HG02588 (cell line): ENCODE measurements at regions not wholly inside any gene's neighbourhood (a gene's known extent, or its start where the extent isn't known, plus 50 kb on each side); places are given as distances from the start of the nearest gene placed in this dataset.
"Not testable (repeated sequence)": the region's sequence is repeated elsewhere in the genome, so short reads cannot be mapped to it uniquely, and the experiment has no call there.

Experiments
- ATAC-seq: cut with Tn5 transposase; IDR thresholded peaks from one replicate; pipeline ENCODE4 v1.9.1; 2021; ENCODE audit warnings: mild to moderate bottlenecking, moderate library complexity; ENCODE audit not compliant: unreplicated experiment

DNA sequence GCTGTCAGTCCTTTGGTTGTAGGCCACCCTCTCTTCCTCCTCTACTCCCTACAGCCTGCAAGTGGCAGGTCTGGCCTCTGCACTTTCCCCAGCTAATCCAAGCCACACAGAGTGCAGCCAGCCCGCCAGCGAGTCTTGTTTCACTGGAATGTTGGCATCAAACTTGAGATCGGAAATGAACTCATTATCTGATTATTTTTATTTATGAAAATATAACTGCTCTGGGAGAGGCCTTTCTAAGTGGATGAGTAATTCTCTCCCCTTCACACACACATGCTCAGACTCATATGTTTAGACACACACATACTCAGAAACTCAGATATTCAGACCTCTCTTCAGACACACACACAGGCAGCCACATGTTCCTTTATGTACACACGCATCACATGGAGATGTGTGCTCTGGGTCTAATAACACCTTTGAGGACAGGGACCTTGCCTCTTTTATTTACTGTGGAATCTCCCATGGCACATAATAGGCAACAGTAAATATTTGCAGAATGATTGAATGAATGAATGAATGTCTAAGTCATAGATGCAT lies 151.3 kb downstream of the ZFP36L2 start:
- ATAC-seq = no peak

- no peak for ATAC-seq
These were observed 151.8 kb downstream of the ZFP36L2 start for GRCh38 chr2:43074592-43075053.

DNA sequence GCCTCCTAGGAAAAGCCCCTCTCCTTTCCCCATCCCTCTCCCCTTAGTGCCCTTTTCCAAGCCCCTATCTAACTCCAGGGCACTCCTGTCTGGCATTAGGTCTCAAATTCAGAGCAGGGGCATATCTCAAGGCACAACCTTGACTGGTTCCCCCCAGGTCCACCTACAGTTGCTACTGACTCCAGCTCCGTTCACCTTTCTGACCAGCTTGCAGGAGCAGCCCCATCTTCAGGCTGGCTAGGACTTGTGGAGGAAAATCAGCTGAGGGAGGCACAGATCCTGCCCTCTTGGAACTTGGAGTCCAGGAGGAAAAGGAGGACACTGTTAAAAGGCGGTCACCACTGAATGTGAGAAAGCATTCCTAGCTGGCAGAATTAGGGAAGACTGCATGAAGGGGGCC lies 152.4 kb downstream of the ZFP36L2 start:
- no peak for ATAC-seq

DNA sequence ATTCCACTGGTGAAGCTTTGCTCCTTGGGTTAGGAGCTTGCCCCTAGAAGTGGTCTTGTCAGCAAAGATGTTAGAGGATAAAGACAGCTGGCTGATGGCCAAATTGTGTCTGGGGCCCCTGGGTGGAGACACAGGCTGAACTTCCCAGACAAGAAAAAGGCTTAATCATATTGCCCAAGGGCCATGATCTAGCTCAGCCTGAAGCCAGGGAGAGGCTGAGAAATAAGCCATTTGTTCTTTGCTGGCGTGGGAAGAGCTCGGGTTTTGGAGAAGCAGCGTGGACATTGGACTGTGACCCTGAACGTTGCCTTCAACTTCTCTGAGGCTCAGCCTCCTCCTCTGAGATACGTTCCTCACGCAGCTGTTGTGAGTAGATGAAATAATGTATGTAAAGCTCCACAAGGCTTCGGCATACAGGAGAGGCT lies 153.0 kb downstream of the ZFP36L2 start:
- ATAC-seq = no peak

- ATAC-seq = no peak
These were observed 154.5 kb downstream of the ZFP36L2 start for GRCh38 chr2:43071599-43072550.

GRCh38 chr2:43070676-43071502 lies 155.5 kb downstream of the ZFP36L2 start:
- ATAC-seq = no peak

- ATAC-seq = no peak
These were observed 156.4 kb downstream of the ZFP36L2 start for GRCh38 chr2:43070030-43070429.

GRCh38 chr2:43068631-43069517 lies 157.5 kb downstream of the ZFP36L2 start:
- ATAC-seq = no peak

- ATAC-seq = no peak
These were observed 158.3 kb downstream of the ZFP36L2 start for GRCh38 chr2:43068041-43068533.

DNA sequence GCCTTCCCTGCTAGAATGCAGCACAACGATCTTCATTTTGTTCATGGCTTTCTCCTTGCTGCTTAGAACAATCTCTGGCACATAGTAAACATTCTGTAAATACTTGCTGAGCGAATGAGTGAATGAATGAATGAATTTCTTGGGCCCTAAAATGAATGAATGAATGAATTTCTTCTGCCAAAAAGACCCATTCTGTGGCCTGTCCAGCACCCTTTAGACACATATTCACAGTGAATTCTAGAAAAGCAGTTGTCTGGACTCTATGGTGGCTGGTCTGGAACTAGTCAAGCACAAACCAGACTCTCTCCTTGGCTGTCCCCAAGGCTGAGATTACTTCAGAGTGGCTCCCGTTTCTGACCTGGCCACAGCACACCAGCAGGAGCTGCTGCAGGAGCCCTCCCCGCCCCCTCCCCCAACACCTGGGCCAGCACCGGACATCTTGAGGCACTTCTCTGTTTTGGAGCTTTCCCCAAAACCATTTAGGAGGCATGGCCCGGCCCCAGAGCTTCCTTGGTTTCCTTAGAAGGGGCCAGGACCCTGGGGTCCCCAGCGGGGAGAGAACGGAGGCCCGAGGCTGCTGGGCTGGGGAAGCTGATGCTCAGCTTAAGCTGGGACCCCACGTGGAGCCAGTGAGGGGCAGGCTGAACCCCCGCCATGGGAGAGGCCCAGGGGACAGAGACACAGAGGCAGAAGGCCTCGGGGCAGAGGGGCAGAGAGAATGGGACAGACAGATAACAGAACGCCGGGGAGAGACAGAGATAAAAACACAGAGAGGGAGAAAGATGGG lies 159.0 kb downstream of the ZFP36L2 start:
- ATAC-seq = no peak

DNA sequence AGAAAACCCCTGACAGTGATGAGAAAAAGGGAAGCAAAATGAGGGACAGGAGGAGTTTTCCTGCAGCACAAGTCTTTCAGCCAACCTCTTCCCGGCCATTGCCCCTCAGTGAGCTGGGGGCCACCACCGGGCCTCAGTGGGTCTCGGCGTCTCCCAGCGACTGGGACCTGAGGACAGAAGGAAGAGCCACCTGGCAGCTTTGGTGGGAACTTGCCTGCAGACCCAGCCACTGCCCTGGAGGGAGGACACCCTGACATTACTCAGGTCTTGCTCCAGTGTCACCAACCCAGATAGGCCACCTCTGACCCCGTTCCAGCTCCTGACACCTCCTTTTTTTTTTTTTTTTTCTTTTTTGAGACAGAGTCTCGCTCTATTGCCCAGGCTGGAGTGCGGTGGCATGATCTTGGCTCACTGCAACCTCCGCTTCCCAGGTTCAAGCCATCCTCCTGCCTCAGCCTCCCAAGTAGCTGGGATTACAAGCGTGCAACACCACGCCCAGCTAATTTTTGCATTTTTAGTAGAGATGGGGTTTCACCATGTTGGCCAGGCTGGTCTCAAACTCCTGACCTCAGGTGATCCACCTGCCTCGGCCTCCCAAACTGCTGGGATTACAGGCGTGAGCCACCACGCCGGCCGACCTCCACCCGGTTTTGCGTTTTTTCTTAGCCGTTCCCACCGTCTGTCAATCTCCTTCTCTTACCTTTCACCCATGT lies 159.7 kb downstream of the ZFP36L2 start:
- not testable (repeated sequence) for ATAC-seq

- ATAC-seq = no peak
These were observed 160.5 kb downstream of the ZFP36L2 start for GRCh38 chr2:43065871-43066270.

DNA sequence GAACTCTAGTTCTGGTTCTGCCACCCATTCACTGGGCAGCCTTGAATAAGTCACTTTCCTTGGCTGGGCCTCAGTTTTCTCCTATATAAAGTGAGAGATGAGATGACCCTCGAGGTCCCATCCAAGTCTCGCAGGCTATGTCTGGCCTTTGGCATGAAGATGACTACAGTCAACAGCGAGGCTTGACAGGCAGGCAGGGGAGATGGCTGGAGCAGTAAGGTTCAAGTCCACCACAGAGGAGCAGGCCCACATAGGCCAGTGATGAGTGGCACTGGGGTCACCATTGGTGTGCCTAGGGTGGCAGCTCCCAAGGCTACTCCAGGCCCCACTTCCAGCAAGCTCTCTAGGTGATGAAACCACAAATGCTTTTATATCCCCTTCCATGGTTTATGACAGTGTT lies 161.4 kb downstream of the ZFP36L2 start:
- ATAC-seq = no peak

DNA sequence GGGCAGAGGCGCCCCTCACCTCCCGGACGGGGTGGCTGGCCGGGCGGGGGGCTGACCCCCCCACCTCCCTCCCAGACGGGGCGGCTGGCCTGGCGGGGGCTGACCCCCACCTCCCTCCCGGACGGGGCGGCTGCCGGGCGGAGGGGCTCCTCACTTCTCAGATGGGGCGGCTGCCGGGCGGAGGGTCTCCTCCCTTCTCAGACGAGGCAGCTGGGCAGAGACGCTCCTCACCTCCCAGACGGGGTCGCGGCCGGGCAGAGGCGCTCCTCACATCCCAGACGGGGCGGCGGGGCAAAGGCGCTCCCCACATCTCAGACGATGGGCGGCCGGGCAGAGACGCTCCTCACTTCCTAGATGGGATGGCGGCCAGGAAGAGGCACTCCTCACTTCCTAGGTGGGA lies 163.3 kb downstream of the ZFP36L2 start:
- ATAC-seq = not testable (repeated sequence)

DNA sequence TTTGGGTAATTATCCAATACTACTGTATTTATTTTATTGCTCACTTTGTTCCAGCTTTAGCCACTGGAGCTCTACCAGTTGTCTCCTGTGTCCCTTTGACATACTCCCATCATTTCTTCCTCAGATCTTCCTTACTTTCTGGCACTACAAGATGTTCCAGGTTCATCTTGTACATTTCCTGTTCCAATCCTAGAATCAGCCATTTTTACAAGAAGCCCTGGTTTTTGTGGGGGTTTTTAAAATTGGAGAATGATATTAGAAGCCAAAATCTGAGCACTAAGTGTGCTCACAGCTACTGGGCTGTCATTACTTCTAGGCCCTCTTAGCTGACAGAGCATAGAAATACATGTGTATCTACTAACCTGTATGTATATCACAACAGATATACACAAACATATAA lies 164.3 kb downstream of the ZFP36L2 start:
- ATAC-seq = no peak

DNA sequence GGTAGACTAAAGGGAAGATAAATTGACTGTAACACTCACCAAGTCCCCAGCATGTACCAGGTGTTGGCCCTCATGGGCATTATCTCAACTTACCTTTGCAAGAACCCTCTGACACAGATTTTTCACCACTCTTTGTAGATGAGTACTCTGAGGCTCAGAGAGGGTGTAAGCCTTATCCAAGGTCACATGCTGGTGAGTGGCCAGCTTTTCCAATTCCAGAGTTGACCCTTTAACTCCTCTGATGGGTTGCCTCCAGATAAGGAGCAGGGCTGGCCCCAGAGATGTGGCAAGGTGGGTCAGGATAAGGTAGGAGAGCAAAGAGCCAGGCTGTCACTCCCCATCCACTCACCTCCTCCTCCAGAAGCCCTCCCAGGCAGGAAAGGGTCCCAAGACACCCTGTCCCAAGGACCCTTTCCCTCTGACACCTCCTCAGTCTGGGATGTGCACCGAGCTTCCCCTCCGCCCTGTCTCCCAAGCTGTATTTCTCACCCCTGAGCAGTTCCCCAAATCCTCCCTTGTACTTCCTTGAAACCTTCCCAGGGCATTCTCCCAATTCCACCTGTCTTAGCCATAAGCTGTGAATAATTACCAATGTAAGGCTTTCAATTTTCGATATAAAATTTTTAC lies 165.9 kb downstream of the ZFP36L2 start:
- ATAC-seq = no peak

DNA sequence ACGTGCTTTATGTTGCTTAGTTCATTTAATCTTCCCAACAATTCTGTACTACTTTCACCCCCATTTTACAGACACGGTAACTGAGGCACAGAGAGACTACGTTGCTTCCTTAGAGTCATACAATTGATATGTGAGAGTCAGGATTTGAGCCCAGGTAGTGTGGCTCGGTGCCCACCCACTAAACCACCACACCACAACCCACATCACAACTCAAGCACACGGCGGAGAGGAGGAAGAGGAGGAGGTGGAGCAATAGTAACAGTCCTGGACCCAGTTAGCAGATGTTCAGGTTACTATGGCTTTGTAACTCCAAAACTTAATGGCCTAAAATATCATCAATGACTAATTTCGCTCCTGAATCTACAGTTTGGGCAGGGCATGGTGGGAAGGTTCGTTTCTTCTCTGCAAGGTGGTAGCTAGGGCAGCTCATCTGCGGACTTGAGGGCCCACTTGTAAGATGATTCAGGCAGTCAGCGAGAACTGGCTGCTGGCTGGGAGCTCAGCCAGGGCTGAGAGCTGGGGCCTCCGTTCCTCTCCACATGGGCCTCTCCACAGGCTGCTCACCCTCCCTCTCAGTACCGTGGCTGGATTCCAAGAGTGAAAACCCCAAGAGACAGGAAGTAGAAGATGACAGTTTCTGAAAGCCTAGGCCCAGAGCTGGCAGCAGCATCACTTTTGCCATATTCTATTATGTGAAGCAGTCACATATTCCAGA lies 167.1 kb downstream of the ZFP36L2 start:
- peak; percentile 61 for ATAC-seq

DNA sequence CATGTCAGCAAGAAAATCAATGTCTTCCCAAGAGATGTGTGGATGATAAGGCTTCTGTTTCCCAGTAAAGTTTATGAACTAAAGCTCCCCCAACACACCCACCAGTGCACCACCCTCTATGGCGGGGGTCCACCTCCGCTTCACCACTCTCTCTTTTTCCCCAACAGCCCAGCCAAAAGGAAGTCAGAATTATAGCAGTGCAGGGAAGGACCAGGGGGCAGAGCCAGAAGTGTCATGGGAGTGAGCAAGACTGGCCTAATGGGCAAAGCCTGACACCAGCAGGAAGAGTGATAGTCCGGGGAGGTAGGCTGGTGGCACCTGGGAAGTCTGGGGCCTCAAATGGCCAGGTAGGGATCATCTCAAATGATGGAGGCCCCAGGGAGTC lies 167.7 kb downstream of the ZFP36L2 start:
- no peak for ATAC-seq
